B cell (primary cell): ENCODE measurements at regions not wholly inside any gene's neighbourhood (a gene's known extent, or its start where the extent isn't known, plus 50 kb on each side); places are given as distances from the start of the nearest gene placed in this dataset.

ENCODE experiments used
- ATAC-seq: fragments of 200-7000 bp; cut with Tn5 transposase; one replicate; pipeline ENCODE4 v1.10.0; 2021; ENCODE audit warnings: low read depth, mild to moderate bottlenecking, moderate number of reproducible peaks, moderate library complexity
- CTCF ChIA-PET: fragments of 350-600 bp; sonication (Branson Sonifier 250); formaldehyde crosslinking; loops from one replicate; lab custom pipeline; 2021; ENCODE audit warnings: antibody characterized with exemption, inconsistent platforms; lab: Charles Lee
- POLR2A ChIA-PET: fragments of 350-600 bp; sonication (Branson Sonifier 250); formaldehyde crosslinking; loops from one replicate; lab custom pipeline; 2021; ENCODE audit warnings: antibody characterized with exemption; lab: Charles Lee
- DNase-seq: peaks from one replicate; pipeline ENCODE4 v3.0.0; 2013
- H2AFZ ChIP-seq: 2 replicates; pipeline ENCODE4 v1.6.1; 2012; ENCODE audit warnings: mild to moderate bottlenecking, low read depth, low read length; ENCODE audit not compliant: insufficient read depth, poor library complexity, severe bottlenecking
- H3K27ac ChIP-seq, 2 donors: 1 replicate in 1 of 2; 2 replicates in 1 of 2; pipeline ENCODE4 v1.5.1; 2012 to 2013; ENCODE audit warnings: low read length in 2 of 2, mild to moderate bottlenecking in 2 of 2, moderate library complexity in 1 of 2
- H3K27me3 ChIP-seq, 4 experiments: fragments of 200-600 bp in 1 of 4; sonication (generic) in 1 of 4; replicated peaks in 1 of 4; 1 replicate in 2 of 4; 2 replicates in 2 of 4; pipeline versions ENCODE4 v1.6.1 to v1.7.0; 2013 to 2016; ENCODE audit warnings: low read length in 3 of 4, mild to moderate bottlenecking in 2 of 4, mixed read lengths in 1 of 4, moderate library complexity in 1 of 4; ENCODE audit not compliant: insufficient read depth in 4 of 4, control insufficient read depth in 3 of 4; ENCODE audit errors: control extremely low read depth in 1 of 4
- H3K36me3 ChIP-seq, 2 experiments: replicated peaks in 1 of 2; 1 replicate in 1 of 2; 2 replicates in 1 of 2; pipeline versions ENCODE4 v1.6.1 to v1.7.1; 2013; ENCODE audit warnings: low read length in 1 of 2; ENCODE audit not compliant: insufficient read depth in 2 of 2, control insufficient read depth in 1 of 2; ENCODE audit errors: control extremely low read depth in 1 of 2, extremely low read depth in 1 of 2
- H3K4me1 ChIP-seq, 2 donors: fragments of 200-600 bp in 1 of 2; sonication (generic) in 1 of 2; 1 replicate in 1 of 2; 2 replicates in 1 of 2; pipeline versions ENCODE4 v1.5.1 to v1.6.1; 2013 to 2017; ENCODE audit warnings: low read length in 2 of 2; ENCODE audit not compliant: control insufficient read depth in 2 of 2, insufficient read depth in 2 of 2
- H3K4me2 ChIP-seq: replicated peaks from 2 replicates; pipeline ENCODE3; 2012; ENCODE audit warnings: mild to moderate bottlenecking, low read depth, low read length; ENCODE audit not compliant: poor library complexity, severe bottlenecking
- H3K4me3 ChIP-seq, 5 experiments: fragments of 200-600 bp in 1 of 5; sonication (generic) in 1 of 5; 1 replicate in 3 of 5; 2 replicates in 2 of 5; pipeline versions ENCODE4 v1.5.1 to v1.7.0; 2011 to 2016; ENCODE audit warnings: low read length in 4 of 5, mild to moderate bottlenecking in 4 of 5, low read depth in 2 of 5, control low read depth in 1 of 5, moderate library complexity in 1 of 5; ENCODE audit not compliant: insufficient read depth in 1 of 5; ENCODE audit errors: control extremely low read depth in 1 of 5, extremely low read depth in 1 of 5
- H3K79me2 ChIP-seq: fragments of 200-600 bp; sonication (generic); one replicate; pipeline ENCODE4 v1.6.0; 2016; ENCODE audit warnings: low read length; ENCODE audit not compliant: control insufficient read depth, insufficient read depth
- H3K9ac ChIP-seq: fragments of 200-600 bp; sonication (generic); 2 replicates; pipeline ENCODE4 v1.6.1; 2017; ENCODE audit warnings: mild to moderate bottlenecking, low read length, moderate library complexity
- H3K9me3 ChIP-seq, 3 donors: one replicate each; pipeline versions ENCODE4 v1.6.1 to v1.7.1; 2013; ENCODE audit warnings: low read length in 2 of 3; ENCODE audit not compliant: control insufficient read depth in 2 of 3, insufficient read depth in 1 of 3; ENCODE audit errors: control extremely low read depth in 1 of 3
- H4K20me1 ChIP-seq: 2 replicates; pipeline ENCODE4 v1.6.0; 2012; ENCODE audit warnings: mild to moderate bottlenecking, low read length; ENCODE audit not compliant: insufficient read depth, control insufficient read depth, poor library complexity, severe bottlenecking
- H3K27ac Mint-ChIP-seq: one replicate; pipeline ENCODE4 v1.8.0; 2021; ENCODE audit warnings: mixed read lengths
- H3K27me3 Mint-ChIP-seq: one replicate; pipeline ENCODE4 v1.8.0; 2021; ENCODE audit warnings: mixed read lengths
- H3K4me1 Mint-ChIP-seq: one replicate; pipeline ENCODE4 v1.8.0; 2021; ENCODE audit warnings: mixed read lengths
- H3K4me3 Mint-ChIP-seq: one replicate; pipeline ENCODE4 v1.8.0; 2021; ENCODE audit warnings: mixed read lengths
- H3K9me3 Mint-ChIP-seq: one replicate; pipeline ENCODE4 v1.8.0; 2022; ENCODE audit warnings: mixed read lengths; ENCODE audit not compliant: insufficient read depth
- EZH2 ChIP-seq: IDR thresholded peaks from 2 replicates; pipeline ENCODE4 v1.6.1; 2012; ENCODE audit warnings: borderline replicate concordance, low read depth, mild to moderate bottlenecking, moderate library complexity, low read length; ENCODE audit not compliant: insufficient read depth, poor library complexity, severe bottlenecking
- WGBS: methylation state at CpG from one replicate; pipeline ENCODE4 v1.1.5; 2013; ENCODE audit warnings: missing lambda C conversion rate; ENCODE audit not compliant: insufficient coverage; 5-methylcytosine and 5-hydroxymethylcytosine counted together
- intact Hi-C: fragments of 100-400 bp; cut with micrococcal nuclease; formaldehyde crosslinking; loops from one replicate; pipeline ENCODE4 v1.10.0; 2022
- TF ChIP-seq, protein P1 (sequence below): fragments of 200-600 bp; IDR thresholded peaks from one replicate; pipeline ENCODE4 v1.8.0; 2022; ENCODE audit warnings: antibody characterized with exemption, mild to moderate bottlenecking

DNA sequence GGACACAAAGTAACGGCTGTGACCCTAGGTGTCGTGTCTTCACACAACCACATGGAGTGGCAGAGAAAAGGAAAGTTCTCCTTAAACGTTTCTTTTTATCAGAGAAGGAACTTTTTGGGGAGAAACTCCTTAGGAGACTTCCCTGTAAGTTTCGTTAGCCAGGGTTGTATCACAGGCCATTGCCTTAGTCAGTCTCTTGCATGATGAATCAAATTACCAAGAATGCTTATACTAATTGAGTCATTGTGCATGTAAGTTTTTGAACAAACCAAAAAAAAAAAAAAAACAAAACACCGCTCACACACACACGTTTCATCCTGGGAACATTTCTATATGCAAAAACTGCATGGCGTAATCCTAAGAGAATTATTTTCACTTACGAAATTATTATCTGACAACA lies 150.4 kb upstream of the SATB1 start:
- ATAC-seq: no peak
- H3K27ac ChIP-seq: no peak overlapping the region
- no peak overlapping the region for H3K4me2 ChIP-seq
- CTCF ChIA-PET: no interaction called here
- DNase-seq: no peak
- H3K79me2 ChIP-seq: no peaks in the 10 kb centered on the region
- H3K27me3 Mint-ChIP-seq: peaks cover 3% of the 10 kb centered on the region
- no peak overlapping the region for H3K27ac Mint-ChIP-seq
- no peaks in the 10 kb centered on the region for H3K9me3 ChIP-seq
- H4K20me1 ChIP-seq: no peaks in the 10 kb centered on the region
- H3K9ac ChIP-seq: no peak overlapping the region
- TF ChIP-seq, protein P1, sequence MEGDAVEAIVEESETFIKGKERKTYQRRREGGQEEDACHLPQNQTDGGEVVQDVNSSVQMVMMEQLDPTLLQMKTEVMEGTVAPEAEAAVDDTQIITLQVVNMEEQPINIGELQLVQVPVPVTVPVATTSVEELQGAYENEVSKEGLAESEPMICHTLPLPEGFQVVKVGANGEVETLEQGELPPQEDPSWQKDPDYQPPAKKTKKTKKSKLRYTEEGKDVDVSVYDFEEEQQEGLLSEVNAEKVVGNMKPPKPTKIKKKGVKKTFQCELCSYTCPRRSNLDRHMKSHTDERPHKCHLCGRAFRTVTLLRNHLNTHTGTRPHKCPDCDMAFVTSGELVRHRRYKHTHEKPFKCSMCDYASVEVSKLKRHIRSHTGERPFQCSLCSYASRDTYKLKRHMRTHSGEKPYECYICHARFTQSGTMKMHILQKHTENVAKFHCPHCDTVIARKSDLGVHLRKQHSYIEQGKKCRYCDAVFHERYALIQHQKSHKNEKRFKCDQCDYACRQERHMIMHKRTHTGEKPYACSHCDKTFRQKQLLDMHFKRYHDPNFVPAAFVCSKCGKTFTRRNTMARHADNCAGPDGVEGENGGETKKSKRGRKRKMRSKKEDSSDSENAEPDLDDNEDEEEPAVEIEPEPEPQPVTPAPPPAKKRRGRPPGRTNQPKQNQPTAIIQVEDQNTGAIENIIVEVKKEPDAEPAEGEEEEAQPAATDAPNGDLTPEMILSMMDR: no peak
- TF ChIP-seq EZH2: no peak
- intact Hi-C loops: no loop called here
- no peak overlapping the region for H2AFZ ChIP-seq
- H3K4me1 ChIP-seq: peaks cover 7 to 9% of the 10 kb centered on the region in 2 donors
- H3K9me3 Mint-ChIP-seq: peaks cover 2% of the 10 kb centered on the region
- POLR2A ChIA-PET: no interaction called here
- no CpG with 5 or more reads among the region's 8 CpGs for WGBS
- no peak overlapping the region for H3K4me3 Mint-ChIP-seq
- H3K4me3 ChIP-seq: no peak overlapping the region
- peaks cover 9% of the 10 kb centered on the region for H3K4me1 Mint-ChIP-seq
- no peaks in the 10 kb centered on the region for H3K27me3 ChIP-seq
- H3K36me3 ChIP-seq: no peaks in the 10 kb centered on the region

DNA sequence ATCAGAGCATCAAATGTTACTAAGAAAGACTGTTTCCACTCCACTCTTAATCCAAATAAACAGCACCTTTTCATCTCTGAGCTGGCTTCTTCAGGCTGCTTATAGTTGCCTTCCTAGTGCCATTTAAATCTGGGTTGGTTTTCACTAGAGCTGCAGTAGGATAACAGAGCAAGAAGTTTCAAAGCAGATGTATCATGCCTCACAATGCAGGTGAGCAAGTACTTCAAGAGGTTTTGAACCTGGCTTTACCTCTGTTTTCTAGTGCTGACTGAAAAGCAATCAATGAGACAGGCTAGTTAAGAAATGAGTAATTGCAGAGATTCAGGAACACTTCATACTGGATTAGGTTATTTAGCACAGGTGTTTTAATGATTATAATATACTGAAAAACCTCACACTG lies 147.7 kb upstream of the SATB1 start:
- no peak for ATAC-seq
- Mint-ChIP-seq H3K4me1 (no peaks in the 10 kb centered on the region), H3K4me3 (no peak overlapping the region), H3K27ac (no peak overlapping the region), H3K27me3 (no peaks in the 10 kb centered on the region), H3K9me3 (peaks cover 2% of the 10 kb centered on the region)
- Histone ChIP-seq H3K9ac (no peak overlapping the region), H3K4me3 (no peak overlapping the region), H4K20me1 (no peaks in the 10 kb centered on the region), H3K4me1 (no peaks in the 10 kb centered on the region), H3K79me2 (no peaks in the 10 kb centered on the region), H3K36me3 (no peaks in the 10 kb centered on the region), H3K4me2 (no peak overlapping the region), H2AFZ (no peak overlapping the region), H3K27ac (no peak overlapping the region), H3K9me3 (no peaks in the 10 kb centered on the region), H3K27me3 (no peaks in the 10 kb centered on the region)
- TF ChIP-seq, protein P1: no peak
- no peak for TF ChIP-seq EZH2
- no peak for DNase-seq
- POLR2A ChIA-PET: no interaction called here
- CTCF ChIA-PET: no interaction called here
- intact Hi-C loops: no loop called here
